ENCODE measurements at regions not wholly inside any gene's neighbourhood (a gene's known extent, or its start where the extent isn't known, plus 50 kb on each side); places are given as distances from the start of the nearest gene placed in this dataset.
"Not testable (repeated sequence)": the region's sequence is repeated elsewhere in the genome, so short reads cannot be mapped to it uniquely, and the experiment has no call there.

- no peak for DNase-seq
These were observed 329.7 kb upstream of the USP24 start for GRCh38 chr1:55544826-55545225.

- no peak for DNase-seq
These were observed 327.8 kb upstream of the USP24 start for GRCh38 chr1:55542901-55543504.

GRCh38 chr1:55541296-55541695, 326.1 kb upstream of the USP24 start:
- DNase-seq, result no peak

- no peak for DNase-seq
These were observed 324.7 kb upstream of the USP24 start for GRCh38 chr1:55539652-55540512.

- no peak for DNase-seq
These were observed 323.3 kb upstream of the USP24 start for GRCh38 chr1:55538428-55538827.

GRCh38 chr1:55536545-55536865, 321.3 kb upstream of the USP24 start:
- no peak for DNase-seq

- no peak for DNase-seq
These were observed 320.8 kb upstream of the USP24 start for GRCh38 chr1:55535724-55536544.

GRCh38 chr1:55534565-55535121, 319.5 kb upstream of the USP24 start:
- no peak for DNase-seq

- DNase-seq, result no peak
These were observed 316.5 kb upstream of the USP24 start for GRCh38 chr1:55531644-55532043.

GRCh38 chr1:55530749-55531478, 315.8 kb upstream of the USP24 start:
- no peak for DNase-seq

- no peak for DNase-seq
These were observed 313.9 kb upstream of the USP24 start for GRCh38 chr1:55529017-55529416.

- no peak for DNase-seq
These were observed 312.7 kb upstream of the USP24 start for GRCh38 chr1:55527831-55528230.

GRCh38 chr1:55526716-55527115, 311.6 kb upstream of the USP24 start:
- no peak for DNase-seq

GRCh38 chr1:55524006-55524405, 308.8 kb upstream of the USP24 start:
- no peak for DNase-seq

- no peak for DNase-seq
These were observed 307.8 kb upstream of the USP24 start for GRCh38 chr1:55522982-55523381.

- no peak for DNase-seq
These were observed 307.3 kb upstream of the USP24 start for GRCh38 chr1:55522353-55522903.

GRCh38 chr1:55520861-55521260, 305.7 kb upstream of the USP24 start:
- DNase-seq, result no peak

- no peak for DNase-seq
These were observed 304.9 kb upstream of the USP24 start for GRCh38 chr1:55519937-55520683.

GRCh38 chr1:55519276-55519675, 304.1 kb upstream of the USP24 start:
- DNase-seq, result no peak

- DNase-seq, result no peak
These were observed 301.9 kb upstream of the USP24 start for GRCh38 chr1:55517036-55517435.

- not testable (repeated sequence) for DNase-seq
These were observed 299.4 kb upstream of the USP24 start for GRCh38 chr1:55514571-55514970.

GRCh38 chr1:55512466-55512865, 297.3 kb upstream of the USP24 start:
- no peak for DNase-seq

All from bone marrow (tissue), 2 donors.